BJ (cell line): ENCODE measurements at regions not wholly inside any gene's neighbourhood (a gene's known extent, or its start where the extent isn't known, plus 50 kb on each side); places are given as distances from the start of the nearest gene placed in this dataset.

Experiments
- CTCF ChIA-PET: fragments of 350-600 bp; formaldehyde crosslinking; extraction: SDS; loops from one replicate; lab custom pipeline; 2021; ENCODE audit warnings: antibody characterized with exemption, inconsistent platforms; lab: Yijun Ruan, JAX
- POLR2A ChIA-PET: fragments of 300-600 bp; sonication (Branson Sonifier 250); formaldehyde crosslinking; extraction: SDS; loops from one replicate; lab custom pipeline; 2021; ENCODE audit warnings: antibody characterized with exemption; lab: Charles Lee
- DNase-seq: peaks from one replicate; pipeline ENCODE4 v3.0.0-alpha.2; 2011; ENCODE audit warnings: low read depth
- H3K27me3 ChIP-seq: 2 replicates; pipeline ENCODE4 v1.6.0; 2011; ENCODE audit warnings: low read length; ENCODE audit not compliant: control insufficient read depth, insufficient read depth
- H3K36me3 ChIP-seq: 2 replicates; pipeline ENCODE4 v1.5.1; 2011; ENCODE audit warnings: low read length; ENCODE audit not compliant: control insufficient read depth, insufficient read depth
- H3K4me3 ChIP-seq: 2 replicates; pipeline ENCODE4 v1.5.1; 2011; ENCODE audit warnings: low read depth, mild to moderate bottlenecking, control low read depth, low read length
- CTCF ChIP-seq: IDR thresholded peaks from 2 replicates; pipeline ENCODE4 v1.5.1; 2011; ENCODE audit warnings: low read depth, mild to moderate bottlenecking, control low read depth, inconsistent platforms, low read length, moderate library complexity; ENCODE audit not compliant: insufficient read depth

- Histone ChIP-seq H3K4me3 (no peak overlapping the region), H3K36me3 (no peaks in the 10 kb centered on the region), H3K27me3 (no peaks in the 10 kb centered on the region)
- CTCF ChIA-PET, result no interaction called here
- POLR2A ChIA-PET, result no interaction called here
- DNase-seq, result no peak
- no peak for TF ChIP-seq CTCF
These were observed 94.8 kb upstream of the CDH12 start for GRCh38 chr5:22947921-22948320.

GRCh38 chr5:22938362-22938761, 85.2 kb upstream of the CDH12 start:
- no peak for DNase-seq
- ChIA-PET POLR2A (no interaction called here), CTCF (no interaction called here)
- no peaks in the 10 kb centered on the region for H3K36me3 ChIP-seq
- no peaks in the 10 kb centered on the region for H3K27me3 ChIP-seq
- H3K4me3 ChIP-seq, result no peak overlapping the region
- no peak for TF ChIP-seq CTCF

- no peak for DNase-seq
- H3K27me3 ChIP-seq, result no peaks in the 10 kb centered on the region
- CTCF ChIA-PET, result no interaction called here
- no peaks in the 10 kb centered on the region for H3K36me3 ChIP-seq
- no peak for TF ChIP-seq CTCF
- POLR2A ChIA-PET, result no interaction called here
- H3K4me3 ChIP-seq, result no peak overlapping the region
These were observed 75.8 kb upstream of the CDH12 start for GRCh38 chr5:22928821-22929482.

- no peak for TF ChIP-seq CTCF
- ChIA-PET POLR2A (no interaction called here), CTCF (no interaction called here)
- no peak for DNase-seq
- no peak overlapping the region for H3K4me3 ChIP-seq
- H3K36me3 ChIP-seq, result no peaks in the 10 kb centered on the region
- H3K27me3 ChIP-seq, result no peaks in the 10 kb centered on the region
These were observed 73.4 kb upstream of the CDH12 start for GRCh38 chr5:22926574-22926973.

GRCh38 chr5:22918511-22918910, 65.4 kb upstream of the CDH12 start:
- Histone ChIP-seq H3K36me3 (no peaks in the 10 kb centered on the region), H3K4me3 (no peak overlapping the region), H3K27me3 (no peaks in the 10 kb centered on the region)
- no peak for DNase-seq
- POLR2A ChIA-PET, result no interaction called here
- CTCF ChIA-PET, result no interaction called here
- TF ChIP-seq CTCF, result no peak
